Ishikawa (cell line): ENCODE measurements at regions not wholly inside any gene's neighbourhood (a gene's known extent, or its start where the extent isn't known, plus 50 kb on each side); places are given as distances from the start of the nearest gene placed in this dataset.

Experiments
- EP300 ChIP-seq: IDR thresholded peaks from 2 replicates; pipeline ENCODE4 v1.6.1; 2012; ENCODE audit warnings: borderline replicate concordance
- TAF1 ChIP-seq: IDR thresholded peaks from 2 replicates; pipeline ENCODE4 v1.6.1; 2012; ENCODE audit warnings: low read depth, mild to moderate bottlenecking

GRCh38 chr6:112979830-112980229, 632.7 kb downstream of the RFPL4B start:
- TF ChIP-seq TAF1 (no peak), EP300 (no peak)
